HepG2 (cell line): ENCODE measurements at regions not wholly inside any gene's neighbourhood (a gene's known extent, or its start where the extent isn't known, plus 50 kb on each side); places are given as distances from the start of the nearest gene placed in this dataset.

Experiments
- ATAC-seq: fragments of 200-7000 bp; cut with Tn5 transposase; 3 replicates; pipeline ENCODE4 v1.9.1; 2020; ENCODE audit warnings: mild to moderate bottlenecking, moderate library complexity
- BruUV-seq: library from RNA; stranded (reverse); fragments of 400-500 nt; replicated peaks from 2 replicates; lab custom pipeline; 2021; lab: Mats Ljungman, UMichigan
- CTCF ChIA-PET: fragments of 300-600 bp; formaldehyde crosslinking; extraction: SDS; loops from one replicate; lab custom pipeline; 2021; ENCODE audit warnings: low total read pairs, inconsistent platforms, low intra/inter-chr PET ratio; lab: Yijun Ruan, JAX
- POLR2A ChIA-PET: fragments of 350-600 bp; sonication (Branson Sonifier 250); formaldehyde crosslinking; loops from one replicate; lab custom pipeline; 2020; ENCODE audit warnings: antibody characterized with exemption, inconsistent platforms; lab: Yijun Ruan, JAX
- DNase-seq: peaks from one replicate; pipeline ENCODE4 v3.0.0-alpha.2; 2015; ENCODE audit warnings: low spot score
- FAIRE-seq: peaks from 3 replicates; lab custom pipeline; 2011; peaks lifted over from hg19 to GRCh38; lab: Jason Lieb, UNC
- H2AFZ ChIP-seq: one replicate; pipeline ENCODE4 v1.6.1; 2011; ENCODE audit warnings: low read length, inconsistent platforms
- H3K27ac ChIP-seq: fragments of 300-600 bp; 3 replicates; pipeline ENCODE4 v1.8.0; 2011; ENCODE audit warnings: mixed run types, mild to moderate bottlenecking, mixed read lengths, low read length, inconsistent platforms; ENCODE audit not compliant: insufficient read depth; ENCODE audit errors: extremely low read length
- H3K27me3 ChIP-seq, 2 experiments: fragments of 200-600 bp in 1 of 2; 2 replicates in 1 of 2; 3 replicates in 1 of 2; pipeline versions ENCODE4 v1.6.0 to v1.8.0; 2011; ENCODE audit warnings: low read length in 2 of 2, mild to moderate bottlenecking in 2 of 2, moderate library complexity in 2 of 2, inconsistent platforms in 1 of 2; ENCODE audit not compliant: insufficient read depth in 2 of 2, control insufficient read depth in 1 of 2
- H3K36me3 ChIP-seq, 2 experiments: fragments of 200-600 bp in 1 of 2; replicated peaks in 1 of 2; 2 replicates in 1 of 2; 3 replicates in 1 of 2; pipeline versions ENCODE4 v1.5.1 to v1.8.0; 2011; ENCODE audit warnings: low read length in 2 of 2, inconsistent platforms in 1 of 2; ENCODE audit not compliant: insufficient read depth in 2 of 2, control insufficient read depth in 1 of 2
- H3K4me1 ChIP-seq: 2 replicates; pipeline ENCODE4 v1.5.1; 2012; ENCODE audit warnings: low read length, inconsistent platforms; ENCODE audit not compliant: insufficient read depth
- H3K4me2 ChIP-seq: 2 replicates; pipeline ENCODE4 v1.6.0; 2011; ENCODE audit warnings: low read depth, low read length, inconsistent platforms
- H3K4me3 ChIP-seq, 3 experiments: fragments of 200-600 bp in 1 of 3; sonication (generic), shearing (Covaris generic) in 1 of 3; replicated peaks in 1 of 3; 2 replicates each; pipeline ENCODE4 v1.5.1; 2011 to 2016; ENCODE audit warnings: low read length in 3 of 3, inconsistent platforms in 2 of 3, low read depth in 2 of 3, mild to moderate bottlenecking in 2 of 3, control low read depth in 1 of 3, mixed read lengths in 1 of 3; ENCODE audit not compliant: insufficient read depth in 1 of 3
- H3K79me2 ChIP-seq: one replicate; pipeline ENCODE4 v1.6.1; 2011; ENCODE audit warnings: low read length, inconsistent platforms; ENCODE audit not compliant: insufficient read depth
- H3K9ac ChIP-seq: 2 replicates; pipeline ENCODE4 v1.6.0; 2011; ENCODE audit warnings: mild to moderate bottlenecking, low read depth, low read length, inconsistent platforms; ENCODE audit not compliant: insufficient read depth
- H3K9me3 ChIP-seq: 2 replicates; pipeline ENCODE4 v1.5.1; 2012; ENCODE audit warnings: mild to moderate bottlenecking, low read length
- H4K20me1 ChIP-seq: 2 replicates; pipeline ENCODE4 v1.6.0; 2011; ENCODE audit warnings: inconsistent platforms, mild to moderate bottlenecking, low read length, moderate library complexity; ENCODE audit not compliant: insufficient read depth
- AKAP8 ChIP-seq: sonication (generic); formaldehyde crosslinking; IDR thresholded peaks from 2 replicates; pipeline ENCODE4 v1.5.1; 2020; ENCODE audit warnings: mild to moderate bottlenecking, missing genetic modification reagents
- FOXA3 ChIP-seq: IDR thresholded peaks from 2 replicates; pipeline ENCODE4 v1.6.1; 2016; ENCODE audit warnings: missing genetic modification reagents, missing compliant biosample characterization
- SNAPC5 ChIP-seq: sonication (generic); formaldehyde crosslinking; IDR thresholded peaks from 2 replicates; pipeline ENCODE4 v1.8.1; 2023; ENCODE audit warnings: mild to moderate bottlenecking, missing genetic modification reagents, borderline replicate concordance
- ZNF138 ChIP-seq: sonication (generic); formaldehyde crosslinking; IDR thresholded peaks from 2 replicates; pipeline ENCODE4 v1.5.0; 2020; ENCODE audit warnings: mild to moderate bottlenecking, low read depth, missing genetic modification reagents
- ZNF781 ChIP-seq: sonication (generic); formaldehyde crosslinking; IDR thresholded peaks from 2 replicates; pipeline ENCODE4 v1.5.1; 2020; ENCODE audit warnings: borderline replicate concordance, mild to moderate bottlenecking, missing genetic modification reagents; ENCODE audit errors: not compliant biosample characterization
- ZSCAN21 ChIP-seq: sonication (generic); formaldehyde crosslinking; IDR thresholded peaks from 2 replicates; pipeline ENCODE4 v1.8.0; 2022; ENCODE audit warnings: mild to moderate bottlenecking, missing genetic modification reagents, moderate library complexity, borderline replicate concordance
- WGBS: methylation state at CpG from one replicate; pipeline ENCODE4 v1.1.6; 2017; ENCODE audit warnings: low lambda C conversion rate; 5-methylcytosine and 5-hydroxymethylcytosine counted together
- in situ Hi-C: cut with HindIII; loops from 2 replicates; pipeline ENCODE4 v1.10.0; 2017; ENCODE audit warnings: low pct_unique_long_range_greater_than_20kb; ENCODE audit not compliant: extremely low pct_ligation_motif_present
- intact Hi-C: fragments of 100-400 bp; cut with micrococcal nuclease; formaldehyde crosslinking; loops from one replicate; pipeline ENCODE4 v1.10.0; 2022; ENCODE audit not compliant: unreplicated experiment

- TF ChIP-seq AKAP8 (CRISPR knock-in tag) = no peak
- H3K36me3 ChIP-seq = no peaks in the 10 kb centered on the region
- in situ Hi-C loops = no loop called here
- 9% methylated on average over 1 of the region's 1 CpG for WGBS
- no peaks in the 10 kb centered on the region for H4K20me1 ChIP-seq
- intact Hi-C loops = no loop called here
- H3K27ac ChIP-seq = no peak overlapping the region
- H3K9me3 ChIP-seq = no peaks in the 10 kb centered on the region
- H3K4me3 ChIP-seq = no peak overlapping the region
- ATAC-seq (no peak), DNase-seq (no peak), FAIRE-seq (no peak)
- no peaks in the 10 kb centered on the region for H3K79me2 ChIP-seq
- ChIA-PET POLR2A (no interaction called here), CTCF (no interaction called here)
- no peak overlapping the region for H3K4me2 ChIP-seq
- H3K27me3 ChIP-seq = no peaks in the 10 kb centered on the region
- no peak overlapping the region for H2AFZ ChIP-seq
- BruUV-seq = no TSS peak
- H3K9ac ChIP-seq = no peak overlapping the region
- H3K4me1 ChIP-seq = peaks cover 28% of the 10 kb centered on the region
Measured at GRCh38 chr7:13188922-13189321, 501.5 kb downstream of the ARL4A start.

DNA sequence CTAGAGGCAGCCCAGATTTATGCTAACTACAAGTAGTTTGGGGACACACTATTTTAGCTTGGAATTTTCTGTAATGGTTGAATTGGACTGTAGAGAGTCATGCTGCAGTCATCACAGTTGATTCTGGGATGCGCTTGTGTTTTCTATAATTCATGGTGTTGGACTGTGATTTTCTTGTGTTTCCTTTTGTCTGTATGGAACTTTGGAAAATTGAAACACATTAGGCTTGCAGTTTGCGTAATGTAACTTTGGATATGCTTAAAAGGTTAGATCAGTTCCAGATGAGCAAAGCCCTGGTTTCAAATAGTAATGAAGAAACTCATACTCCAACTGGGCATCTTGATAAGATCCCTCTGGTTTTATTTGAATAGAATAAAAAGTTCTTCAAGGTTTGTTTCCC is 502.2 kb downstream of the ARL4A start:
- DNase-seq (no peak), FAIRE-seq (no peak), ATAC-seq (no peak)
- BruUV-seq = no TSS peak
- Histone ChIP-seq H2AFZ (no peak overlapping the region), H3K9ac (no peak overlapping the region), H3K4me3 (no peak overlapping the region), H3K27ac (no peak overlapping the region), H3K4me1 (peaks cover 20% of the 10 kb centered on the region), H3K36me3 (no peaks in the 10 kb centered on the region), H3K27me3 (no peaks in the 10 kb centered on the region), H3K9me3 (no peaks in the 10 kb centered on the region), H4K20me1 (no peaks in the 10 kb centered on the region), H3K79me2 (no peaks in the 10 kb centered on the region), H3K4me2 (no peak overlapping the region)
- WGBS = 74% methylated on average over 2 of the region's 2 CpGs
- TF ChIP-seq ZNF781 (CRISPR knock-in tag) = no peak
- in situ Hi-C loops (no loop called here), intact Hi-C loops (no loop called here)
- ChIA-PET CTCF (no interaction called here), POLR2A (no interaction called here)

DNA sequence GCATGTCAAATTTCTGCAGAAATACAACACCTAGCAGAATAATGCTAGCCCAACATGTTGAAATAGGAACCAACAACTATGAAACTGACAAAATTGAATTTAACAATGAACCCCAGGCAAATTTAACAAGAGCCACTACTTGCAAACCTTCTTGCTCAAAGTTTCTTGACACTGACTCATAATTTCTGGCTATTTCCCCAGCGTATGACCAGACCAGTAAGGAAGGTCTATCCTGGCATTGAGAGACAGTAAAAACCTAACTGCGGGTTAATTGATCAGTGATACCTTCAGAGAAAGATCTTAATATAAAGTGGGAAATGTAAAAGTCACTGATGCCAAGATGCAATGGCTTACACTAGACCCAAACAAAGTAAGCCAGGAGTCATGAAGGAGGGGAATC is 510.1 kb downstream of the ARL4A start:
- DNase-seq (no peak), ATAC-seq (no peak), FAIRE-seq (no peak)
- H3K9ac ChIP-seq = no peak overlapping the region
- 64% methylated on average over 2 of the region's 2 CpGs for WGBS
- H2AFZ ChIP-seq = no peak overlapping the region
- in situ Hi-C loops = no loop called here
- H3K79me2 ChIP-seq = no peaks in the 10 kb centered on the region
- no peak overlapping the region for H3K4me2 ChIP-seq
- H3K4me3 ChIP-seq = no peak overlapping the region
- no peaks in the 10 kb centered on the region for H3K9me3 ChIP-seq
- intact Hi-C loops = no loop called here
- H3K27ac ChIP-seq = no peak overlapping the region
- H3K36me3 ChIP-seq = no peaks in the 10 kb centered on the region
- ChIA-PET CTCF (no interaction called here), POLR2A (no interaction called here)
- H4K20me1 ChIP-seq = no peaks in the 10 kb centered on the region
- TF ChIP-seq ZSCAN21 = no peak
- no peak for TF ChIP-seq SNAPC5 (CRISPR knock-in tag)
- no peak for TF ChIP-seq ZNF138 (CRISPR knock-in tag)
- TF ChIP-seq FOXA3 (CRISPR knock-in tag) = no peak
- BruUV-seq = no TSS peak
- no peaks in the 10 kb centered on the region for H3K27me3 ChIP-seq
- H3K4me1 ChIP-seq = no peaks in the 10 kb centered on the region
